HG02943 (cell line): ENCODE measurements at regions not wholly inside any gene's neighbourhood (a gene's known extent, or its start where the extent isn't known, plus 50 kb on each side); places are given as distances from the start of the nearest gene placed in this dataset.

Experiments used
- ATAC-seq: cut with Tn5 transposase; IDR thresholded peaks from one replicate; pipeline ENCODE4 v1.9.1; 2021; ENCODE audit warnings: mild to moderate bottlenecking, low read depth, moderate library complexity; ENCODE audit not compliant: unreplicated experiment

DNA sequence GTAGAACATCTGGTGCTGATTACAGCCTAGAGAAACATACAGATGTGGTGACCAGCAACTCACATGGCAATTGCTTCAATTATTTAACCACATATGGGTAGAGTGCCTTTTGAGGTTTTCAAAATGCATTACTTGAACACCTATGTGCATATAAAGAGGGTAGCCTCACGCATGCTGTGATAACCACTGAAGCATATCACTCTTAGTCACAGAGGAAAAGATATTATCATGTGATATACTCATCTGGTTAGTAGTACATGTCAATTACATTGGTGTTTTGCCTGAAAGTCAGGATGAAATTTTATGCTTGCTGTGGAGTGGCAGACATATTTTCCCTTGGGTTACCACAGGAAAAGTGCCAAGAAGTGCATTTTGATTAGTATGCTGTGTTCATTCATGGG, 459.3 kb upstream of the AGTR1 start:
- no peak for ATAC-seq

DNA sequence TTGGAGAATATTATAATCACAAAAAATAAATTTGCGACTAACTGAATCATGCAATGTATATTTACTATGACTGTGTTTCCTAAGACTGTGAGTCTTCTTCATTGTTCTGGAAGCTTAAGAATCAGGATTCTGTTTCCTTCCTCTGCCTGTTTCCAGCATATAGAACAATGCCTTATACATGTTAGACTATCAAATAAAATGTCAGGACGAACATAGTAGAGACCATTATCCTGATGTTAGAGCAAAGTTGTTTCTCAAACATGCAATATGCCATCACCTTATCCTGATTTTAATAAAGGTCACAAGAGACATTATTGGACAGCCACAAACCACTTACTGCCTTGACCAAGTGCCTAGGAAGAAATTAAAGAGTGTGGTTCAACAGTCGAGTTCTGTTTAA, 457.4 kb upstream of the AGTR1 start:
- ATAC-seq = no peak

DNA sequence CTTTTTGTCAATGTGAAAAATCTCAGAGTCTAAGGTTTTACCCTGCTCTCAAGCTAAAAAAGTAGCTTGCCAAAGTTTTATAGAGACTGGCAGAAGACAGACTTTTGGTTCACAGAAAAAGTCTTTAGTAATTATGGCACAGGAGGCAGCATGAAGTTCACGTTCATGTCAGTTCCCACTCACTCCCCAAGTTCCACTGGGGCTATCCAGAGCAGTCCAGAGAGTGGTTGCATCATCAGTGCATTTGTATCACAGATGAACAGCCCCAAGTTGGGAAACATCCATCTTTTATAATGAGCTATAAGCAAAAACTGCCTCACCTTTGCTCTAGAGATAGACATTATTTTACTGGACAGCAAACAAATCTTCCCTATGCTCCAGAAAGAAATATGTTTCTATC, 454.1 kb upstream of the AGTR1 start:
- ATAC-seq = no peak

GRCh38 chr3:148246291-148246923, 451.3 kb upstream of the AGTR1 start:
- no peak for ATAC-seq

- no peak for ATAC-seq
Measured at GRCh38 chr3:148253713-148254112, 444.0 kb upstream of the AGTR1 start.

DNA sequence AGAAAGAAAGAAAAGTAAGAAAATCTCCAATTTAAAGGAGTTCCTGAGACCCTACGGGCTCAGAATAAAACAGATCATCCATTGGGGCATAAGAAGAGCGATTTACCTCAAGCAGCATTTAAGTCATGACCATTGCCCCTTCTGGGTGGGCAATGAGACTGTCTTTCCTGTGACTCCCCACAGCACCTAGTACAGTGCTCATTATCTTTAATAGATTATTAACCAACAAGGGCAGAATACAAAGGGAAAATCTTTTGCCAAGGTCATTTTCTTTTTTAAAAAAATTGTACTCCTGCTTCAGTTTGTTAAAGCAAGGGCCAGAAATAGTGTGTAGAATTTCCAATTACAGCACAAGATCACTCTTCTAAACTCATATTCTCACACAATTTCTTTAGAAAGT, 443.3 kb upstream of the AGTR1 start:
- ATAC-seq = no peak

GRCh38 chr3:148255981-148256969, 441.4 kb upstream of the AGTR1 start:
- no peak for ATAC-seq

DNA sequence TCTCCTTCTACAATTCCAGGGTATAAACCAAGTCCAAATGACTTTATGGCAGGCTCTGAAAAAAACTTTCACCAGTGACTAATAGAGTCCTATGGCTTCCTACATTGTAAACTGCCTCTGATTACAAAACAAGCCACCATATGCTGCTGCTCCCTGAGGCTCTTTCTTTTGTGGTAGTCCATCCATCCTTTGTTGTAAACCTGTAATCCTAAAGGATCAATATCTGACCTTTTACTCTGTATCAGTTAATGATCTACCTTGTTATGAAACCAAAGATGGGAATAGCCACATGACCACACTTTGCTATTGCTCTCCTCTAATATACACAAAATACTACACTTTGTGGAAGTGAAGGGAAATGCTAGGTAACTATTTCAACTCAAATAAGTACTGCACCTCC, 434.7 kb upstream of the AGTR1 start:
- ATAC-seq = no peak

DNA sequence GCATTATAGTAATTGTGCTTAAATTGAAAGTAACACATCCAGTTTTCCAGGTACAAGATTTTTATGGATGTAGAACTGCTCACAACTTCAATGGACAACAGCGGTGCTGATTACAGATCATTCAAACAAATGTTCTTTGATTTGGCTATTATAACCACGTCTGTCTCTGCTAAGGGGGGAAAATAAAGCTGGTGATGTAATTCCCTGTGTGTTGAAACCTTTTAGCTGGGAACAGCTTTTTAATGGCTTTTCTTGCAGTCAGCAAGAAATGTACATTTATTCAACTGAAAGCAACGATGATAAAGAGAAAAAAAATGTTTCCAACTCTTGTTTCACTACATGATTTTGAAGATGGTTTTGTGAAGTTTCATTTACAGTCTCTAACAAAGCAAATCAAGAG, 431.9 kb upstream of the AGTR1 start:
- no peak for ATAC-seq

DNA sequence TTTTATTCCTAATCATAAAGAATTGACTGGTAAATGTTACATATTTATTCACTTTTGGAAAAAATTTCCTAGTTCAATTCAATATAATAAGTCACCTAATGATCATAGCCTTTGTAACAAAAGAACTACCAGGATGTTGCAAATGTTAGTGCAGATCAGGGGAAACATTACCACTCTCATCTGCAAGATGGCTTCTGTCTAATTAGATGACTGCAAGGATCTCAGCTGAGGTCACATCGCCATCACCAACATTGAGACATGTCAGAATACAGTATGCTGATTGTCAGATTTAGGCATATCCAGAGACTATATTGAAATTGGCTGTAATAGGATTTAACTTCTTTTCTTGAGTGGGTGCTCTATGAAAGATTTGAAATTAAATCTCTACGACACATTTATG, 431.4 kb upstream of the AGTR1 start:
- no peak for ATAC-seq

GRCh38 chr3:148269816-148270215, 427.9 kb upstream of the AGTR1 start:
- no peak for ATAC-seq

DNA sequence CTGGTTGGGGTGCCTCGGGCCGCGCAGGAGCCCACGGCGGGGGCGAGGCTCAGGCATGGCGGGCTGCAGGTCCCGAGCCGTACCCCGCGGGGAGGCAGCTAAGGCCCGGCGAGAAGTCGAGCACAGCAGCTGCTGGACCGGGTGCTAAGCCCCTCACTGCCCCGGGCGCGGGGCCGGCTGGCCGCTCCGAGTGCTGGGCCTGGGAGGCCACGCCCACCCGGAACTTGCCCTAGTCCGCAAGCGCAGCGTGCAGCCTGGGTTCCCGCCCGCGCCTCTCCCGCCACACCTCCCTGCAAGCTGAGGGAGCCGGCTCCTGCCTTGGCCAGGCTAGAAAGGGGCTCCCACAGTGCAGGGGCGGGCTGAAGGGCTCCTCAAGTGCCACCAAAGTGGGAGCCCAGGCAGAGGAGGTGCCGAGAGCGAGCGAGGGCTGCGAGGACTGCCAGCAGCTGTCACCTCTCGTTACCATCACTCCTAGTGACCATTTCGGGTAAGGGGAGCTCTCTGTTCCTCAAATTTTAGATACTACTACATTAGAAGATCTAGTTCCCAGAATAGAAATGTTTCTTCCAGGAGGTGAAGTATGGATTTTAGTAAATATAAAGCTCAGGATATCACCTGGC, 417.0 kb upstream of the AGTR1 start:
- ATAC-seq = no peak

DNA sequence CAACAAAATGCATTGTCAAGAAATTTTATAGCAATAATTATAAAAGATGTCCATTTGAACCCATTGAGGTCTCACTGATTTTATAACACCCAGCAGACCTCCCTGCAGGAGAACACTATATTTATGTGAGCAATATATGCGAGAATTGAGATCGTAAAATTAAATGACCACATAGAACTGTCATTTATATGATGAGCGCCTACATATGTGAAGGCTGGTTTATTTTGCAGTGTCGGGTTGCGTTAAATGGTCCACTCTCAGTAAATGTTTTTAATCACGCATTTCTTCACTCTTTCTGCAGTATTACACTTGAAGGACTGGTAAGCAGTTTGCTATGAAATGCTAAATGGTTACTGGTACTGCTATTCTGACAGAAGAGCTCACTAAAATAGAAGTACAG, 408.5 kb upstream of the AGTR1 start:
- no peak for ATAC-seq

GRCh38 chr3:148297013-148297412, 400.7 kb upstream of the AGTR1 start:
- ATAC-seq = no peak

DNA sequence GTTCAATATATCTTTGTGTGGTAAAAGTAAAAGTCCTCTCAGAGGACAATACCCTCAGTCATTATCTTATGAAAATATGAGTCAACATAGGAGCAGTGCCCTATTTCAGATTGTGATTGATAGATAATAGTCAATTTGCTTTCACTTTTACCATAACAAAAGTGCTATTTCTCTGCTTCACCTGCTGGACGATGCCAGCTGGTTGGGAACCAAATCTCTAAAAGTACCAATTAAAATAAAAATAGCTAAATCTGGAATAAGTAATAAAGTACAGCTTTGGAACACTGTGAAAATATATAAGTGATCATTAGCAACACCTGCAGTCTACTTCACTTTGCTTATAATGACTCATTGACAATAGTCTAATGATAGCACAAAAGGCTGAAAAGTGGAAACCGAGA, 390.3 kb upstream of the AGTR1 start:
- peak; percentile 58 for ATAC-seq

DNA sequence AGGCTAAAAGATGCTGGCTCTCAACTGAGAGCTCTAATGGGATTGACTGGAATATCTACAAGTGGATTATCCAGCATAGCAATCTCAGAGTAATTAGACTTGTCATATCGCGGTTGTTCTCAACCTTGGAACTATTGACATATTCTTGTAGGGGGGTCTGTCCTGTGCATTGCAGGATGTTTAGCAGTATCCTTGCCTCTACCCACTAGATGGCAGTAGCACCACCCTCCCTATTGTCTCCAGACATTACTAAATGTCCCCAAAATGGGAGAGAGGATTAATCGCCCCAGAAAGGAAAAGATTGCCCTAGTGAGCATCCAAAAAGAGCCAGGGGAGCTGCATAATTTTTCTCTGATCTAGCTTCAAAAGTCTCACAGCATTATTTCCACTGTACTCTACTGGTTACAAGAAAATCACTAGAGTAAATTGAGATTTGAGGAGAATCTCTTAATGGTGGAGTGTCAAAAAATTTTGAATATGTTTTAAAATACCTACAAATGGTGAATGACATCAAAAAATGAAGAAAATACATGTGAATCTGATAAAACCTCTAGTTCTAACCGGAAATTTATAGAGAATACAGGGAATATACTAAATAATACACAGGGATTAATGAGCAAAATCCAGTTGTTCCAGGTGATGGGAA, 388.2 kb upstream of the AGTR1 start:
- ATAC-seq = peak; percentile 91

DNA sequence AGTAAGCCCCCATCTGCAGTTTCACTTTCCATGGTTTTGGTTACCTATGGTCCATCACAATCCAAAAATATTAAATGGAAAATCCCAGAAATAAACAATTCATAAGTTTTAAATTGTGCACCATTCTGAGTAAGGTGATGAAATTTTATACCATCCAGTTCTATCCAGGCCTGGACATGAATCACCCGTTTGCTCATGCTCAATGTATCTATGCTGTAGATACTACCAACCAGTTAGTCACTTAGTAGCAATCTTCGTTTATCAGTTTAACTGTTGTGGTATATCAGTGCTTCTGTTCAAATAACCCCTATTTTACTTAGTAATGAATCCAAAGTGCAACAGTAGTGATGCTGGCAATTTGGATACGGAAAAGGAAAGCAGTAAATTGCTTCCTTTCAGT, 381.9 kb upstream of the AGTR1 start:
- ATAC-seq = no peak

DNA sequence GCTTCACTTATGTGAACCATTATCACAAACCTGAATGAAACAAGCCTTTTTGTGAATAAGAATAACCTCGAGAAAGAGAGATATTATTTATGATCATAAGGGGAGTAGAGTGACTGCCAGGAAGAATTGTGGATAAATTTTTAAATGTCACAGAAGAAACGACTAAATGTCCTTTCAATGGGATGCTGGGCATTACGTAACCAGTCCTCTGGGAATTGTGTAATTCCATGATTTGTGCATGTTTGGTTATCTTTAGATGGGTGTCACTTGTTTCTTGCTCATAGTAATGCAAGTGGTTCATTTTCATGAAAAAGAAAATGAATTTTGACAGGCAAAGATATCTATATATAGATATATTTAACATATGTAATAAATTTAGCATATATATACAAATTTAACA, 379.5 kb upstream of the AGTR1 start:
- no peak for ATAC-seq

- ATAC-seq = peak; percentile 98
Measured at GRCh38 chr3:148319161-148319915, 378.4 kb upstream of the AGTR1 start.

DNA sequence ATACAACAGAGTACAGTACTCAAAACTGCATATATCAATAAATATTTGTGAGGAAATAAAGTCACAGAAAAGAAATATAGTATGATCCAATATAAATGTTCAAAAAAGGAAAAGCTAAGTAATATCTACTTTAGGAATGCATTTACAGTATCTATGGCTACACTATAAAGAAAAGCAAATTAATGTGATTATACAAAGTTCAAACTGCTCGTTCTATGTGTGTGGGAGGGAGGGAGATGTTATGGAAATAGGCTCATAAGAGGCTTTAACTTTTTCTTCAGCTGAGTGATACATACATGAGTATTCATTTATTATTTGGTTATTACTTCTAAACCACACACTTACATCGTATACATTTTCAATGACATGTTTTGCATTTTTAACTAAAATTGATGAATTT, 377.7 kb upstream of the AGTR1 start:
- ATAC-seq = no peak
